Right lobe of liver (tissue), 6 donors: ENCODE measurements at regions not wholly inside any gene's neighbourhood (a gene's known extent, or its start where the extent isn't known, plus 50 kb on each side); places are given as distances from the start of the nearest gene placed in this dataset.

Source experiments
- ATAC-seq, 4 donors: fragments of 200-7000 bp; cut with Tn5 transposase; one replicate each; pipeline ENCODE4 v1.9.1; 2020; ENCODE audit warnings: mild to moderate bottlenecking in 4 of 4, moderate library complexity in 4 of 4
- DNase-seq, 3 donors: peaks; one replicate each; pipeline ENCODE4 v3.0.0-alpha.2; 2020
- H3K27ac ChIP-seq, 3 donors: fragments of 200-600 bp; one replicate each; pipeline ENCODE4 v1.8.0; 2022
- H3K27me3 ChIP-seq, 2 donors: fragments of 200-600 bp; one replicate each; pipeline ENCODE4 v1.8.0; 2022
- H3K36me3 ChIP-seq, 4 donors: fragments of 200-600 bp; sonication (generic) in 1 of 4; one replicate each; pipeline versions ENCODE4 v1.5.1 to v1.8.0; 2017 to 2022; ENCODE audit warnings: control low read depth in 1 of 4
- H3K4me1 ChIP-seq, 4 donors: fragments of 200-600 bp; sonication (generic) in 1 of 4; one replicate each; pipeline versions ENCODE4 v1.5.1 to v1.8.0; 2017 to 2022; ENCODE audit warnings: control low read depth in 1 of 4
- H3K4me3 ChIP-seq, 3 donors: fragments of 200-600 bp; one replicate each; pipeline ENCODE4 v1.8.0; 2022
- H3K9me3 ChIP-seq, 4 donors: fragments of 200-600 bp; sonication (generic) in 1 of 4; one replicate each; pipeline versions ENCODE4 v1.5.1 to v1.8.0; 2017 to 2022; ENCODE audit warnings: control low read depth in 1 of 4
- CTCF ChIP-seq, 4 donors: fragments of 200-600 bp in 3 of 4; fragments of 450-650 bp in 1 of 4; IDR thresholded peaks; one replicate each; pipeline versions ENCODE4 v1.5.1 to v1.8.0; 2016 to 2022; ENCODE audit warnings: antibody characterized with exemption in 4 of 4, mild to moderate bottlenecking in 2 of 4
- POLR2A ChIP-seq: fragments of 450-650 bp; IDR thresholded peaks from one replicate; pipeline ENCODE4 v1.6.1; 2017; ENCODE audit warnings: antibody characterized with exemption, mild to moderate bottlenecking
- WGBS: methylation state at CpG from one replicate; pipeline ENCODE4 v1.1.6; 2018; ENCODE audit warnings: low coverage, low lambda C conversion rate; ENCODE audit not compliant: insufficient coverage; ENCODE audit errors: missing lambda C conversion rate; 5-methylcytosine and 5-hydroxymethylcytosine counted together
- intact Hi-C, 2 donors: fragments of 100-400 bp; cut with DNase I; formaldehyde crosslinking; loops; one replicate each; pipeline versions ENCODE4 v1.11.2 to v1.14.1; 2022
- donor health status: DM: no; HTN: yes; CAD: no.
- donor health status: DM: no; HTN: no; CAD: no.
- donor health status: DM: no; HTN: no; CAD: no.
- donor health status: DM: no; HTN: yes; CAD: no.
- donor health status: DM: no; HTN: yes; CAD: no.

DNA sequence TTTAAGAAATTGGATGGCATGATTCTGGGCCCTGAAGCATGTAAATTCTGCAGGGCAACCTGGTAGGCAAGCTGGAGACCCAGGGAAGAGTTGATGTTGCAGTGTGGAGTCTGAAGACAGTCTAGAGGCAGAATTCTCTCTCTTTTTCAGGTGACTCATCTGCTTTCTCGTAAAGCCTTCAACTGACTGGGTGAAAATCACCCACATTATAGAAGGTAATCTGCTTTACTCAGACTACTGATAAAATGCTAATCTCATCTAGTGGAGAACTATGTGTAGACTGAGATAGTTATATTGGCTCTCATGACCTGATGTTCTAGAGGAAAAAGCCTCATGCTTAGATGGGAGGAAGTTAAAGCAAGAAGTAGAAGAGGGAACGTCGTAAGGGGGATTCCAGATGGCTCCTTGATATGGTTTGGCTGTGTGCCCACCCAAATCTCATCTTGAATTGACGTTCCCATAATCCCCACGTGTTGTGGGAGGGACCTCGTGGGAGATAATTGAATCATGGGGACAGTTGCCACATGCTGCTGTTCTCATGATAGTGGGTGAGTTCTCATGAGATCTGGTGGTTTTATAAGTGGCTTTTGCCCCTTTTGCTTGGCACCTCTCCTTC lies 723.8 kb downstream of the BCL11B start:
- no peak for ATAC-seq
- Histone ChIP-seq H3K9me3 (no peaks in the 10 kb centered on the region), H3K4me1 (no peaks in the 10 kb centered on the region), H3K4me3 (no peak overlapping the region), H3K36me3 (no peaks in the 10 kb centered on the region), H3K27ac (no peak overlapping the region), H3K27me3 (no peaks in the 10 kb centered on the region)
- DNase-seq, result no peak
- intact Hi-C loops, result no loop called here
- TF ChIP-seq POLR2A, result no peak
- TF ChIP-seq CTCF (IDR thresholded peaks at IDR 0.05), result no peak
- WGBS, result 29% methylated on average over 6 of the region's 6 CpGs

DNA sequence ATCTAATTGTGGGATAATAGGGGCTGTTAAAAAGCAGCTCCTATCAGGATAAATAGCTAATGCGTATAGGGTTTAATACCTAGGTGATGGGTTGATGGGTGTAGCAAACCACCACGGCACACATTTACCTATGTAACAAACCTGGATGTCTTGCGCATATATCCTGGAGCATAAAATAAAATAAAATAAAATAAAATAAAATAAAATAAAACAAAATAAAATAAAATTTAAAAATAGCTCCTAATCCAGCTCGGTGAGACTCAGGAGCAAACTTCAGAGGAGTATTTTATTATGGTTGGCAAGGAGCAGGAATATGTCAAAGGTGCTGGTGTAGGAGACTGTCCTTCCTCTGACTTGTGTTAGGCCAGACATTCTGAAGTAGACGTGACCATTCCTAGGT lies 721.0 kb downstream of the BCL11B start:
- Histone ChIP-seq H3K4me1 (no peaks in the 10 kb centered on the region), H3K36me3 (no peaks in the 10 kb centered on the region), H3K27me3 (no peaks in the 10 kb centered on the region), H3K27ac (no peak overlapping the region), H3K9me3 (no peaks in the 10 kb centered on the region), H3K4me3 (no peak overlapping the region)
- WGBS, result 71% methylated on average over 5 of the region's 5 CpGs
- intact Hi-C loops, result no loop called here
- no peak for ATAC-seq
- no peak for DNase-seq
- no peak for TF ChIP-seq POLR2A
- no peak for TF ChIP-seq CTCF (IDR thresholded peaks at IDR 0.05)

GRCh38 chr14:98555440-98555839 lies 716.6 kb downstream of the BCL11B start:
- Histone ChIP-seq H3K27ac (no peak overlapping the region), H3K27me3 (no peaks in the 10 kb centered on the region), H3K36me3 (no peaks in the 10 kb centered on the region), H3K9me3 (no peaks in the 10 kb centered on the region), H3K4me3 (no peak overlapping the region), H3K4me1 (no peaks in the 10 kb centered on the region)
- ATAC-seq (no peak), DNase-seq (no peak)
- intact Hi-C loops, result no loop called here
- 54% methylated on average over 1 of the region's 1 CpG for WGBS
- TF ChIP-seq POLR2A (no peak), CTCF (IDR thresholded peaks at IDR 0.05) (no peak)

DNA sequence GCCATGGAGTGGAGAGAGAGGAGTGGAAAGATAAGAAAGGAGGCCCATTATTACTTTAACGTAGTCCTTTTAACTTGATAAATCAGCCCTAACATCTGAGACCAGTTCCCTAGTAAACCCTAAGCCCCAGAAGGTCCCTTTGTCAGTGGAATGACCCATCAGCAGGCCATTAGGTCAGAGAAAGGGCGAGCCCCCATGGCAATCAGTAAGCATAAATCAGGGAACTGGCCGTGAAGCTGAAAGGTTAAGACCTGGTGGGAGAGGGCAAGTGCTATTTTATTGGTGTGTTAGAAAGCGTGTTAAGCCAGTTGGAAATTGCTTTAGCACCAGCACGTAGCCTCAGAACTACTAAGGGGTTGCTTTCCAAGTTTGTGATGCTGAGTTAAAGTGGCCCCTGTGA lies 708.0 kb downstream of the BCL11B start:
- Histone ChIP-seq H3K36me3 (no peaks in the 10 kb centered on the region), H3K27ac (no peak overlapping the region), H3K4me1 (no peaks in the 10 kb centered on the region), H3K9me3 (no peaks in the 10 kb centered on the region), H3K27me3 (no peaks in the 10 kb centered on the region), H3K4me3 (no peak overlapping the region)
- 23% methylated on average over 4 of the region's 5 CpGs for WGBS
- intact Hi-C loops, result no loop called here
- ATAC-seq (no peak), DNase-seq (no peak)
- TF ChIP-seq POLR2A, result no peak
- TF ChIP-seq CTCF (IDR thresholded peaks at IDR 0.05), result no peak

- intact Hi-C loops, result no loop called here
- H3K27ac ChIP-seq, result no peak overlapping the region
- no peak overlapping the region for H3K4me3 ChIP-seq
- ATAC-seq (no peak), DNase-seq (no peak)
- no peaks in the 10 kb centered on the region for H3K4me1 ChIP-seq
- TF ChIP-seq CTCF (IDR thresholded peaks at IDR 0.05) (no peak), POLR2A (no peak)
- no peaks in the 10 kb centered on the region for H3K9me3 ChIP-seq
- no peaks in the 10 kb centered on the region for H3K36me3 ChIP-seq
- no peaks in the 10 kb centered on the region for H3K27me3 ChIP-seq
Observed at GRCh38 chr14:98564541-98564940, 707.5 kb downstream of the BCL11B start.
